ENCODE measurements at regions not wholly inside any gene's neighbourhood (a gene's known extent, or its start where the extent isn't known, plus 50 kb on each side); places are given as distances from the start of the nearest gene placed in this dataset.
"Not testable (repeated sequence)": the region's sequence is repeated elsewhere in the genome, so short reads cannot be mapped to it uniquely, and the experiment has no call there.

- Histone ChIP-seq H3K9me3 (ENCODE audit: insufficient read depth, low read length) (no peaks in the 10 kb centered on the region), H3K9ac (ENCODE audit: insufficient read length, low read depth) (no peak overlapping the region), H3K27me3 (ENCODE audit: insufficient read depth, insufficient read length) (no peaks in the 10 kb centered on the region), H3K4me3 (ENCODE audit: insufficient read length, low read depth) (no peak overlapping the region), H3K36me3 (ENCODE audit: insufficient read depth, insufficient read length, low read length) (no peaks in the 10 kb centered on the region), H3K4me1 (ENCODE audit: insufficient read depth, insufficient read length) (no peaks in the 10 kb centered on the region)
- no peak for DNase-seq (ENCODE audit: low read depth, low spot score)
- TF ChIP-seq ZNF274 (IDR thresholded peaks at IDR 0.05; ENCODE audit: low read depth, low read length) = no peak
- TF ChIP-seq SUZ12 (IDR thresholded peaks at IDR 0.05; ENCODE audit: extremely low read depth, insufficient read depth, insufficient read length) = no peak
Observed at GRCh38 chr6:132126150-132126549, 175.0 kb upstream of the CCN2 start.

GRCh38 chr6:132122871-132123270 lies 171.7 kb upstream of the CCN2 start:
- TF ChIP-seq YY1 (IDR thresholded peaks at IDR 0.05; ENCODE audit: insufficient read depth, insufficient read length) = no peak
- no peak for TF ChIP-seq SUZ12 (IDR thresholded peaks at IDR 0.05; ENCODE audit: extremely low read depth, insufficient read depth, insufficient read length)
- no peak for TF ChIP-seq ZNF274 (IDR thresholded peaks at IDR 0.05; ENCODE audit: low read depth, low read length)
- Histone ChIP-seq H3K4me3 (ENCODE audit: insufficient read length, low read depth) (no peak overlapping the region), H3K9me3 (ENCODE audit: insufficient read depth, low read length) (no peaks in the 10 kb centered on the region), H3K36me3 (ENCODE audit: insufficient read depth, insufficient read length, low read length) (no peaks in the 10 kb centered on the region), H3K27me3 (ENCODE audit: insufficient read depth, insufficient read length) (no peaks in the 10 kb centered on the region), H3K9ac (ENCODE audit: insufficient read length, low read depth) (no peak overlapping the region), H3K4me1 (ENCODE audit: insufficient read depth, insufficient read length) (no peaks in the 10 kb centered on the region)
- no peak for DNase-seq (ENCODE audit: low read depth, low spot score)

GRCh38 chr6:132122176-132122575 lies 171.0 kb upstream of the CCN2 start:
- Histone ChIP-seq H3K36me3 (ENCODE audit: insufficient read depth, insufficient read length, low read length) (no peaks in the 10 kb centered on the region), H3K9me3 (ENCODE audit: insufficient read depth, low read length) (no peaks in the 10 kb centered on the region), H3K4me1 (ENCODE audit: insufficient read depth, insufficient read length) (no peaks in the 10 kb centered on the region), H3K4me3 (ENCODE audit: insufficient read length, low read depth) (no peak overlapping the region), H3K27me3 (ENCODE audit: insufficient read depth, insufficient read length) (no peaks in the 10 kb centered on the region), H3K9ac (ENCODE audit: insufficient read length, low read depth) (no peak overlapping the region)
- TF ChIP-seq SUZ12 (IDR thresholded peaks at IDR 0.05; ENCODE audit: extremely low read depth, insufficient read depth, insufficient read length) (no peak), YY1 (IDR thresholded peaks at IDR 0.05; ENCODE audit: insufficient read depth, insufficient read length) (no peak), ZNF274 (IDR thresholded peaks at IDR 0.05; ENCODE audit: low read depth, low read length) (no peak)
- DNase-seq (ENCODE audit: low read depth, low spot score) = no peak

GRCh38 chr6:132118144-132118543 lies 167.0 kb upstream of the CCN2 start:
- no peak overlapping the region for H3K4me3 ChIP-seq (ENCODE audit: insufficient read length, low read depth)
- TF ChIP-seq SUZ12 (IDR thresholded peaks at IDR 0.05; ENCODE audit: extremely low read depth, insufficient read depth, insufficient read length) (no peak), YY1 (IDR thresholded peaks at IDR 0.05; ENCODE audit: insufficient read depth, insufficient read length) (no peak)
- H3K9ac ChIP-seq (ENCODE audit: insufficient read length, low read depth) = no peak overlapping the region
- H3K36me3 ChIP-seq (ENCODE audit: insufficient read depth, insufficient read length, low read length) = no peaks in the 10 kb centered on the region
- DNase-seq (ENCODE audit: low read depth, low spot score) = no peak
- H3K27me3 ChIP-seq (ENCODE audit: insufficient read depth, insufficient read length) = no peaks in the 10 kb centered on the region
- no peaks in the 10 kb centered on the region for H3K4me1 ChIP-seq (ENCODE audit: insufficient read depth, insufficient read length)
- H3K9me3 ChIP-seq (ENCODE audit: insufficient read depth, low read length) = no peaks in the 10 kb centered on the region

GRCh38 chr6:132115714-132116366 lies 164.7 kb upstream of the CCN2 start:
- DNase-seq (ENCODE audit: low read depth, low spot score) = no peak
- TF ChIP-seq ZNF274 (IDR thresholded peaks at IDR 0.05; ENCODE audit: low read depth, low read length) (no peak), SUZ12 (IDR thresholded peaks at IDR 0.05; ENCODE audit: extremely low read depth, insufficient read depth, insufficient read length) (no peak), YY1 (IDR thresholded peaks at IDR 0.05; ENCODE audit: insufficient read depth, insufficient read length) (no peak)
- no peaks in the 10 kb centered on the region for H3K9me3 ChIP-seq (ENCODE audit: insufficient read depth, low read length)
- no peaks in the 10 kb centered on the region for H3K36me3 ChIP-seq (ENCODE audit: insufficient read depth, insufficient read length, low read length)
- H3K4me3 ChIP-seq (ENCODE audit: insufficient read length, low read depth) = no peak overlapping the region
- no peak overlapping the region for H3K9ac ChIP-seq (ENCODE audit: insufficient read length, low read depth)
- H3K4me1 ChIP-seq (ENCODE audit: insufficient read depth, insufficient read length) = no peaks in the 10 kb centered on the region
- no peaks in the 10 kb centered on the region for H3K27me3 ChIP-seq (ENCODE audit: insufficient read depth, insufficient read length)

- Histone ChIP-seq H3K9ac (ENCODE audit: insufficient read length, low read depth) (no peak overlapping the region), H3K36me3 (ENCODE audit: insufficient read depth, insufficient read length, low read length) (no peaks in the 10 kb centered on the region), H3K4me1 (ENCODE audit: insufficient read depth, insufficient read length) (no peaks in the 10 kb centered on the region), H3K27me3 (ENCODE audit: insufficient read depth, insufficient read length) (no peaks in the 10 kb centered on the region), H3K9me3 (ENCODE audit: insufficient read depth, low read length) (peaks cover 6% of the 10 kb centered on the region), H3K4me3 (ENCODE audit: insufficient read length, low read depth) (no peak overlapping the region)
- DNase-seq (ENCODE audit: low read depth, low spot score) = no peak
- TF ChIP-seq YY1 (IDR thresholded peaks at IDR 0.05; ENCODE audit: insufficient read depth, insufficient read length) = no peak
- TF ChIP-seq SUZ12 (IDR thresholded peaks at IDR 0.05; ENCODE audit: extremely low read depth, insufficient read depth, insufficient read length) = no peak
- no peak for TF ChIP-seq ZNF274 (IDR thresholded peaks at IDR 0.05; ENCODE audit: low read depth, low read length)
Observed at GRCh38 chr6:132114201-132114825, 163.1 kb upstream of the CCN2 start.

GRCh38 chr6:132109752-132110151 lies 158.6 kb upstream of the CCN2 start:
- H3K9ac ChIP-seq (ENCODE audit: insufficient read length, low read depth); H3K4me1 ChIP-seq (ENCODE audit: insufficient read depth, insufficient read length); H3K27me3 ChIP-seq (ENCODE audit: insufficient read depth, insufficient read length); DNase-seq (ENCODE audit: low read depth, low spot score); H3K4me3 ChIP-seq (ENCODE audit: insufficient read length, low read depth); H3K36me3 ChIP-seq (ENCODE audit: insufficient read depth, insufficient read length, low read length): not testable (repeated sequence)
- peaks cover 14% of the 10 kb centered on the region for H3K9me3 ChIP-seq (ENCODE audit: insufficient read depth, low read length)
